Ishikawa (cell line): ENCODE measurements at regions not wholly inside any gene's neighbourhood (a gene's known extent, or its start where the extent isn't known, plus 50 kb on each side); places are given as distances from the start of the nearest gene placed in this dataset.

Experiments
- TEAD4 ChIP-seq: IDR thresholded peaks from 2 replicates; pipeline ENCODE4 v1.6.1; 2012
- TF ChIP-seq, protein P1 (sequence below): IDR thresholded peaks from 2 replicates; pipeline ENCODE4 v1.6.1; 2012; ENCODE audit warnings: low read depth, mild to moderate bottlenecking
- TF ChIP-seq, protein P2 (sequence below): IDR thresholded peaks from 2 replicates; pipeline ENCODE4 v1.6.1; 2012

DNA sequence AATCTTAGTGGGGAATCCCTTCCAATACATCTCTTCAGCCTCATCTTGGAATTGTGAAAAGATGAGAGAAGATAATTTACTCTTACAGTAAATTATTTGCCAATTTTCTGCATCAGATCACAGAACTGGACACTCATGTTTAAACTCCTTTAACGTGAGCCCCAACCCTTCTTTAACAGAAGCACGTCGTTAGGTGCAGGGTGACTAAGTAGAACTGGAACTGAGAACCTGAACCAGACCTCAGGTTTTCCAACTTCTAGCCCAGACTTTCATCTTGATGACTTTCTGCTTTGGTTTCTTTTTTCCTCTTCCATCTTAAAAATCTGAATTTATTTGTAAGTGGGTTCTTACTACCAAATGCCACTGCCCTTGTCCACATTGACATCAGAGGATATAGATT lies 57.2 kb upstream of the LYZL2 start:
- TF ChIP-seq, protein P1, sequence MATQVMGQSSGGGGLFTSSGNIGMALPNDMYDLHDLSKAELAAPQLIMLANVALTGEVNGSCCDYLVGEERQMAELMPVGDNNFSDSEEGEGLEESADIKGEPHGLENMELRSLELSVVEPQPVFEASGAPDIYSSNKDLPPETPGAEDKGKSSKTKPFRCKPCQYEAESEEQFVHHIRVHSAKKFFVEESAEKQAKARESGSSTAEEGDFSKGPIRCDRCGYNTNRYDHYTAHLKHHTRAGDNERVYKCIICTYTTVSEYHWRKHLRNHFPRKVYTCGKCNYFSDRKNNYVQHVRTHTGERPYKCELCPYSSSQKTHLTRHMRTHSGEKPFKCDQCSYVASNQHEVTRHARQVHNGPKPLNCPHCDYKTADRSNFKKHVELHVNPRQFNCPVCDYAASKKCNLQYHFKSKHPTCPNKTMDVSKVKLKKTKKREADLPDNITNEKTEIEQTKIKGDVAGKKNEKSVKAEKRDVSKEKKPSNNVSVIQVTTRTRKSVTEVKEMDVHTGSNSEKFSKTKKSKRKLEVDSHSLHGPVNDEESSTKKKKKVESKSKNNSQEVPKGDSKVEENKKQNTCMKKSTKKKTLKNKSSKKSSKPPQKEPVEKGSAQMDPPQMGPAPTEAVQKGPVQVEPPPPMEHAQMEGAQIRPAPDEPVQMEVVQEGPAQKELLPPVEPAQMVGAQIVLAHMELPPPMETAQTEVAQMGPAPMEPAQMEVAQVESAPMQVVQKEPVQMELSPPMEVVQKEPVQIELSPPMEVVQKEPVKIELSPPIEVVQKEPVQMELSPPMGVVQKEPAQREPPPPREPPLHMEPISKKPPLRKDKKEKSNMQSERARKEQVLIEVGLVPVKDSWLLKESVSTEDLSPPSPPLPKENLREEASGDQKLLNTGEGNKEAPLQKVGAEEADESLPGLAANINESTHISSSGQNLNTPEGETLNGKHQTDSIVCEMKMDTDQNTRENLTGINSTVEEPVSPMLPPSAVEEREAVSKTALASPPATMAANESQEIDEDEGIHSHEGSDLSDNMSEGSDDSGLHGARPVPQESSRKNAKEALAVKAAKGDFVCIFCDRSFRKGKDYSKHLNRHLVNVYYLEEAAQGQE: no peak
- no peak for TF ChIP-seq TEAD4
- TF ChIP-seq, protein P2, sequence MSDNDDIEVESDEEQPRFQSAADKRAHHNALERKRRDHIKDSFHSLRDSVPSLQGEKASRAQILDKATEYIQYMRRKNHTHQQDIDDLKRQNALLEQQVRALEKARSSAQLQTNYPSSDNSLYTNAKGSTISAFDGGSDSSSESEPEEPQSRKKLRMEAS: no peak
